ENCODE measurements at regions not wholly inside any gene's neighbourhood (a gene's known extent, or its start where the extent isn't known, plus 50 kb on each side); places are given as distances from the start of the nearest gene placed in this dataset.

GRCh38 chr11:87405843-87406242, 368.1 kb downstream of the TMEM135 start:
- no peak for DNase-seq
- no peak overlapping the region for H3K4me3 ChIP-seq (ENCODE audit: low read depth, low read length)
- no peaks in the 10 kb centered on the region for H3K36me3 ChIP-seq
- TF ChIP-seq, protein P1, sequence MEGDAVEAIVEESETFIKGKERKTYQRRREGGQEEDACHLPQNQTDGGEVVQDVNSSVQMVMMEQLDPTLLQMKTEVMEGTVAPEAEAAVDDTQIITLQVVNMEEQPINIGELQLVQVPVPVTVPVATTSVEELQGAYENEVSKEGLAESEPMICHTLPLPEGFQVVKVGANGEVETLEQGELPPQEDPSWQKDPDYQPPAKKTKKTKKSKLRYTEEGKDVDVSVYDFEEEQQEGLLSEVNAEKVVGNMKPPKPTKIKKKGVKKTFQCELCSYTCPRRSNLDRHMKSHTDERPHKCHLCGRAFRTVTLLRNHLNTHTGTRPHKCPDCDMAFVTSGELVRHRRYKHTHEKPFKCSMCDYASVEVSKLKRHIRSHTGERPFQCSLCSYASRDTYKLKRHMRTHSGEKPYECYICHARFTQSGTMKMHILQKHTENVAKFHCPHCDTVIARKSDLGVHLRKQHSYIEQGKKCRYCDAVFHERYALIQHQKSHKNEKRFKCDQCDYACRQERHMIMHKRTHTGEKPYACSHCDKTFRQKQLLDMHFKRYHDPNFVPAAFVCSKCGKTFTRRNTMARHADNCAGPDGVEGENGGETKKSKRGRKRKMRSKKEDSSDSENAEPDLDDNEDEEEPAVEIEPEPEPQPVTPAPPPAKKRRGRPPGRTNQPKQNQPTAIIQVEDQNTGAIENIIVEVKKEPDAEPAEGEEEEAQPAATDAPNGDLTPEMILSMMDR (IDR thresholded peaks at IDR 0.05; ENCODE audit: low read depth, low read length) = no peak
- no peaks in the 10 kb centered on the region for H3K4me1 ChIP-seq
- no peaks in the 10 kb centered on the region for H3K27me3 ChIP-seq
- H3K9me3 ChIP-seq = no peaks in the 10 kb centered on the region

DNA sequence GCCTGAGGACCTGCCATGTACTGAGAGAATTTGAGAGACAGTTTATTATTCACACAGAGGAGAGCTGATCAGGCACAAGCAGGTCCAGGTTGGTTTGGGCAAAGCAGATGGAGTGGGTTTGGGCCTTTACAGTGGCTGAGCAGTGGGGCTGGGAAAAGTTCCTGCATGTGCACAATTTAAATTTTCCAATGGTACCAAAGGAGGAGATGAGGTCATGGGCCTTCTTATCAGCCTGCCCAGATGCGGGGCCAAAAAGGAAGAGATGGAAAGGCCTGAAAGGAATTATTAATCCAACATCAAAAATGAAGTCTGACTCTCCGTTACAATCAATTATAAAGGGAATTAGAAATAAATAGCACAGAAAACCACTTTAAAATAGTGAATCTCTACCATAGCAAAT, 367.6 kb downstream of the TMEM135 start:
- no peaks in the 10 kb centered on the region for H3K4me1 ChIP-seq
- TF ChIP-seq, protein P1 (IDR thresholded peaks at IDR 0.05; ENCODE audit: low read depth, low read length) = no peak
- H3K9me3 ChIP-seq = no peaks in the 10 kb centered on the region
- DNase-seq = no peak
- H3K4me3 ChIP-seq (ENCODE audit: low read depth, low read length) = no peak overlapping the region
- H3K27me3 ChIP-seq = no peaks in the 10 kb centered on the region
- H3K36me3 ChIP-seq = no peaks in the 10 kb centered on the region

DNA sequence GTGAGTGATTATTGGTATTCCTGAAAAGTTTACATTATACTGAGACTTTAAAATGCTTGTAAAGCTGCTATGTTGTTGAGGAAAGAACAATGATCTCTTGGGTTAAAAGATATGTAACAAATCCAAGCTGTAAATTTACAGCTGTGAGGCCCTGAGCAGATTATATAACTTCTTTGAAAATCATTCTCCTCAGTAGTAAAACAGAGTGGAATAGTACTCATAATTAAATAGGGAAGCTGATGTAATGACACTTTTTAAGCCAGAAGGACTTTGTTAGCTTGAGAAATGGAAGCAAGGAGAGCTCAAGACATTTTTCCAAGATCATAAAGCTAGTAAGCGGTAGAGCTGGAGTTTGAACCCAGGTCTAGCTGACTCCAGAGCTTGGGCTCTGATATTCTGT, 363.9 kb downstream of the TMEM135 start:
- DNase-seq = no peak
- no peaks in the 10 kb centered on the region for H3K36me3 ChIP-seq
- no peaks in the 10 kb centered on the region for H3K9me3 ChIP-seq
- H3K27me3 ChIP-seq = no peaks in the 10 kb centered on the region
- TF ChIP-seq, protein P1 (IDR thresholded peaks at IDR 0.05; ENCODE audit: low read depth, low read length) = no peak
- no peak overlapping the region for H3K4me3 ChIP-seq (ENCODE audit: low read depth, low read length)
- H3K4me1 ChIP-seq = no peaks in the 10 kb centered on the region

DNA sequence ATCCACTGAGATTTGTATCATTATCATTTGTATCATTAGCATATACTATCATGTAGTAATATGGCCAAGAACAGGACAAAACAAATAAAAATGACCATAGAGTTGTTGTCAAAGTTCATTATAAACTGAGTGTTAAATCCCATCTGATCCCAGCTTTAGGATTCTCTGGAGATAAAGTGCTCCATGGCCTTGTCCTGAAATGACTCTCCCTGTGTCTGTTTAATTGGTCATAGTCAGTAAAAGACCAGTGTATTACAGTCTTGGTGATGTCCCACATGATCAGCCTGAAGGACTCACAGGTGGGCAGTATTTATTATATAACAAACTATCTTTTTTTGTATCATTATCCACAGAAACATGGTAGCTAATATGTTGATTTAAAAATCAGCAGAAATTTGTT, 361.6 kb downstream of the TMEM135 start:
- H3K9me3 ChIP-seq = no peaks in the 10 kb centered on the region
- no peak for DNase-seq
- H3K36me3 ChIP-seq = no peaks in the 10 kb centered on the region
- TF ChIP-seq, protein P1 (IDR thresholded peaks at IDR 0.05; ENCODE audit: low read depth, low read length) = no peak
- no peaks in the 10 kb centered on the region for H3K4me1 ChIP-seq
- no peak overlapping the region for H3K4me3 ChIP-seq (ENCODE audit: low read depth, low read length)
- no peaks in the 10 kb centered on the region for H3K27me3 ChIP-seq

- no peak overlapping the region for H3K4me3 ChIP-seq (ENCODE audit: low read depth, low read length)
- H3K27me3 ChIP-seq = no peaks in the 10 kb centered on the region
- H3K9me3 ChIP-seq = no peaks in the 10 kb centered on the region
- no peak for DNase-seq
- no peaks in the 10 kb centered on the region for H3K4me1 ChIP-seq
- TF ChIP-seq, protein P1 (IDR thresholded peaks at IDR 0.05; ENCODE audit: low read depth, low read length) = no peak
- H3K36me3 ChIP-seq = no peaks in the 10 kb centered on the region
These were observed 361.2 kb downstream of the TMEM135 start for GRCh38 chr11:87398931-87399330.

GRCh38 chr11:87397011-87397865, 359.5 kb downstream of the TMEM135 start:
- Histone ChIP-seq H3K4me1 (no peaks in the 10 kb centered on the region), H3K4me3 (ENCODE audit: low read depth, low read length) (no peak overlapping the region), H3K27me3 (no peaks in the 10 kb centered on the region), H3K36me3 (no peaks in the 10 kb centered on the region), H3K9me3 (no peaks in the 10 kb centered on the region)
- TF ChIP-seq, protein P1 (IDR thresholded peaks at IDR 0.05; ENCODE audit: low read depth, low read length) = no peak
- DNase-seq = no peak

Measured in BE2C (cell line).